NCI-H526 treated with DMSO at 0.1 percent for 48 hours (cell line): ENCODE measurements at regions not wholly inside any gene's neighbourhood (a gene's known extent, or its start where the extent isn't known, plus 50 kb on each side); places are given as distances from the start of the nearest gene placed in this dataset.

Experiments used
- DNase-seq: peaks from one replicate; lab custom pipeline; 2025; lab: John Stamatoyannopoulos, UW

GRCh38 chr6:19261642-19262041, 575.5 kb upstream of the ID4 start:
- no peak for DNase-seq

GRCh38 chr6:19268117-19268516, 569.1 kb upstream of the ID4 start:
- DNase-seq: no peak

GRCh38 chr6:19268718-19269117, 568.5 kb upstream of the ID4 start:
- no peak for DNase-seq

DNA sequence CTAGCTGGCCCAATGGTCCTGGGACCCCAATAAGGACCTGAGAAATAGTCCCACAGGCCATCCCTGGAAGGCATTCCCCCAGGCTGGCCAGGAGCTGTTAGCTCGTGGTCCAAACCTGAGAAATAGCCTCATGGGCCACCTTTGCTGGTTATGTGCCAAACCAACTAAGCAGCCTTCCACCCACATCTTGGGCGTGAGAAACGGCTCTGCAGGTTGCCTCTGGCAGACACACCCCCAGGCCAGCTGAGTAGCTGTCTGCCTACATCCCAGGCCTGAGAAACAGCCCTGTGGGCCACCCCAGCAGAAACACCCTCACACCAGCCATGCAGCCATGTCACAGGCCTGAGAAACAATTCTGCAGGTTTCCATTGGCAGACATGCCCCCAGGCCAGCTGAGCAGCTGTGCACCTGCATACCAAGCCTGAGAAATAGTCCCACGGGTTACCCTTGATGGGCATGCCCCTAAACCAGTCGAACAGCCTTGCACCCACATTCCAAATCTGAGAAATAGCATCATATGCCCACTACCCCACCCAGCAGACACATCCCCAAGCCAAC, 567.8 kb upstream of the ID4 start:
- no peak for DNase-seq

GRCh38 chr6:19270616-19271015, 566.6 kb upstream of the ID4 start:
- no peak for DNase-seq

- DNase-seq: no peak
Measured at GRCh38 chr6:19279273-19279684, 557.9 kb upstream of the ID4 start.

DNA sequence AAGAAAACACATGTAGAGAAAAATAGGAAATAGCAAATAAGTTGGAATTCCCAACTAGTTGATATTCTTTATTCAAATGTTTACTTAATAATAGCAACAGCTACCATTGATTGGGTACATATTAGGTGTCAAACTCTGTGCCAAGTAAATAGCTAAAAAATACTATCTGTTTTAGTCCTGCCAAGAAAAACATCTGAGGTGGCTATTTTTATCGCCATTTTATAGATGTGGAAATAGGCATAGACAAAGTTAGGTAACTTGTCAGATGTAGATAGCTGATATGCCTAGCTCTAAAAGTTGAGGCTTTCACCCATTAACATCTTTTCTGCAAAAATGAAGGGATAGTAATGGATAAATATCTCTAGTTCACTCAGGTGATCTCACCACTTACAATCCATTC, 549.2 kb upstream of the ID4 start:
- no peak for DNase-seq

GRCh38 chr6:19289457-19289856, 547.7 kb upstream of the ID4 start:
- DNase-seq: no peak

DNA sequence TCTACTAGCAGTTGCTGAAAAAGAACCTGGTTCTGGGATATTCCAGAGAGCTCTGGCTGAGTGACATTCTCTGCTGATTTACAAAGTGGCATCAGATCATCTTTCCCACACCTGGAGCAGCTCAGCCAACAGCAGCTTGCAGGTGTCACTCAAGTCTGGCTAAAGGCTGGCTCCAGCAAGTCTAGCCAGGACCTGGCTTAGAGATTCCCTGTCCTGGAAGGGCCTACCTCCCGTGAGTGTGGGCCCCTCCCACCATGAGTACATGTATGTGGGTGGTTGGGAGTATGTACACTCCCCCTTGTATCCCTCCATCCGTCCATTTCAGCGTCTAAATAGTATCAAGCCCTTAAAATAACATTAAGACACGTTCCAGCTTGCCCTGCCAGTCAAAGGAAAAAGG, 539.3 kb upstream of the ID4 start:
- DNase-seq: peak; percentile 34

GRCh38 chr6:19298421-19298820, 538.7 kb upstream of the ID4 start:
- DNase-seq: no peak

DNA sequence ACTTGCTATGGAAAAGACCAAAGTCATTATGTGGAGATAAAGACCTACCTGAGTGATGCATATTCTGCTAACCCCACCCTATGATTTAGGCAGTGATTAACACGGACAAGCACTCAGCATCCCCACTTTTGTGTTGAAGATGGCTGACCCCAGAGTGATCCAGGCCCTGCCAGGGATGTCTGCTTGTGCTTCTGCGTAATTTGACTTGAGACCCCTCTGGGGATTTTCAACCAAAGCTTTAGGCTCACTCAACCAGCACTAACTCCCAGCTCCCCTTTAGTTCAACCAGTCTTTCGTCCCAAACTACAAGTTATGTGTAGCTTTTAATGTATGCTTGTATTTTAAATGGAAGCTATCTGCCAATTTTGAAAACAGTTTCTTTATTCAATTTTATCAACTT, 538.0 kb upstream of the ID4 start:
- no peak for DNase-seq

- DNase-seq: no peak
Measured at GRCh38 chr6:19301980-19302379, 535.2 kb upstream of the ID4 start.

- DNase-seq: peak; percentile 41
Measured at GRCh38 chr6:19303383-19303782, 533.8 kb upstream of the ID4 start.

DNA sequence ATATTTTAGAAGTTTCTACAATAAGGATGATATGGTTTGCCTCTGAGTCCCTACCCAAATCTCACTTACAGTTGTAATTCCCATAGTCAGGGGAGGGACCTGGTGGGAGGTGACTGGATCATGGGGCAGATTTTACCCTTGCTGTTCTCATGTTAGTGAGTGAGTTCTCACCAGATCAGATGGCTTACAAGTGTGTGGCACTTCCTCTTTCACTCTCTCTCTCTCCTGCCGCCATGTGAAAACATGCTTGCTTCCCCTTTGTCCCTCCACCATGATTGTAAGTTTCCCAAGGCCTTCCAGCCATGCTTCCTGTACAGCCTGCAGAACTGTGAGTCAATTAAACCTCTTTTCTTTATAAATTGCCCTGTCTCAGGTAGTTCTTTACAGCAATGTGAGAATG, 527.5 kb upstream of the ID4 start:
- DNase-seq: no peak

DNA sequence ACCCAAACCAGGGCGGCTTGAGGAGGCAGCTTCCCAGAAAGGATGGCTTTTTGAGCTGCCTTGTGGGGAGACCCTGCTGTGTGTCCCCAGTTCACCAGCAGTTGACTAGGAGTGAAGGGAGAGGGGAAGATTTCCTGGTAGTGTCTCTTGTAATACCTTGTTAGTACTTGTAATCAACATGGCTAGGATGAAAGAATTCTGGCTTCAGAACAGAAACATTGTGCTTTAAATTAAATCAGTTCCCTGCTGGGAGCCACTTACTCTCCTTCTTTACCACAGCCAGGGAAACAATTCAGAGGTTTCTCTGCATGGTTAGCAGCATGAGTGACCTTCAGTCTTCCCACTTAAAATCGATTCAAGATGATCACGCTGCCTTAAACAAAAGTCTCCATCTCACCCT, 525.4 kb upstream of the ID4 start:
- no peak for DNase-seq

DNA sequence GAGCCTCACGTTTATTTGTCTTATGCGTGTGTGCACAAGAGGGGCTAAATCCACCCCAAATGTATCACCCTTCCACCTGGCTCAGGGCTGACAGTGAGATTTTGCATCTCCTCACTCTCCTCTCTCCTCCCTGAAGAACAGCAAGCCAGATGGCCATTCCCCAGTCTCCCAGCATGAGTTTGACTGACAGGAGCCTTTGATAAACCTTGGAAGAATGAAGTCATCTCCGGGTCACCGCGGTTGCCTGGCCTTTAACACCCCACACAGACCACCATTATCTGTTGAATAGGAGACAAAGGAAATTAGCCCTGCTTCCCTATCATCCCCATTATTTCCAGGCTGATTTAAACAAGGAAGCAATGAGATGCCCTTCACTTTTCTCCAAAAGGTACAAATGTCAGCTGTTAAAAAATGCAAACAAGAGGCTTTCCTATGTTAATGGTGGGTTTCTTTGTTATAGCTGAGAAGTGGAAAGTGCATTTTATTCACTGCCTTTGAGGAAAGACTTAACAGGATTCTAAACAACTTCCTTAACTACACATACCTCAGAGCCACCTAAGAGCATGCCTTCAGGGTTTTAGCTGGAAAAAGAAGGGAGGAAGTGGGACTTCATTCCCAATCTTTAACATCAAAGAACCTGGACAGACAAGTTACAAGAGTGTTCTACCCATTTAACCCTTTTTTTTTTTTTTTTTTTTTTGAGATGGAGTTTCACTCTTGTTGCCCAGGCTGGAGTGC, 524.8 kb upstream of the ID4 start:
- DNase-seq: no peak

- DNase-seq: peak; percentile 21
Measured at GRCh38 chr6:19317431-19317986, 519.7 kb upstream of the ID4 start.

DNA sequence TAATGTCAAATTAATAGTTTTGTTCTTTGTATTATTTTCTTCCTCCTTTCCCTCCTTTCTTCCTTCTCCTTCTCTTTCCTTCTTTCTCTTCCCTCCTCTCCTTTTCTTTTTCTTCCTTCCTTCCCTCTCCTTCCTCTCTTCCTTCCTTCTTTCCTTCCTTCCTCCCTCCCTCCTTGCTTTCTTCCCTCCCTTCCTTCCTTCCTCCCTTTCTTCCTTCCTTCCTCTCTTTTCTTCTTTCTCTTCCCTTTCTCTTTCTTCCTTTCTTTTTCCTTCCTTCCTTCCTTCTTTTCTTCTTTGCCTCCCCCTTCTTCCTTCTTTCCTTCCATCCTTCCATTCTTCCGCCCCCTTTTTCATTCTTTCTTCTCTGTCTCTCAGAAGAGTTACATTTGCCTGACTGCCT, 518.2 kb upstream of the ID4 start:
- no peak for DNase-seq

DNA sequence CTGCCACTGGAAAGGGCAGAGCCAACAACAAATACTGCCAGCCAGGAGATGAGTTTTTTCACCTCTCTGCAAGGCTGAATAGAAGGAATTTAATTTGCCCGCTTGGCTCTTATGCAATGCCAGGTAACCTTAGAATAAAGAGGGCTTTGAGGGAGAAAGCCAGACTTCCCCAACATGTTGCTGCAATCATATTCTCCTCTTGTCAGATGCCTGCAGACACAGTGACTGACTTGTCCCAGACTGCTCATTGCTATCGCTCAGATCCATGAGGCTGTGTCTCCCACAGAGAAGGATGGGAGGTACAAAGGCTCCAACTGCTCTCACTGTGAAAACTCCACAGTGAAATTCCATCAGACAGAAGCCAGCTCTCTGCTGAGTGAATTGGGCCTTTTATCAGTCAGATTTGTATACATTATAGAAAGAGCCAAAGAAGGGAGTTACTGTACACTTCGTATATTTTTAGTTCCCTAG, 517.0 kb upstream of the ID4 start:
- peak; percentile 46 for DNase-seq

DNA sequence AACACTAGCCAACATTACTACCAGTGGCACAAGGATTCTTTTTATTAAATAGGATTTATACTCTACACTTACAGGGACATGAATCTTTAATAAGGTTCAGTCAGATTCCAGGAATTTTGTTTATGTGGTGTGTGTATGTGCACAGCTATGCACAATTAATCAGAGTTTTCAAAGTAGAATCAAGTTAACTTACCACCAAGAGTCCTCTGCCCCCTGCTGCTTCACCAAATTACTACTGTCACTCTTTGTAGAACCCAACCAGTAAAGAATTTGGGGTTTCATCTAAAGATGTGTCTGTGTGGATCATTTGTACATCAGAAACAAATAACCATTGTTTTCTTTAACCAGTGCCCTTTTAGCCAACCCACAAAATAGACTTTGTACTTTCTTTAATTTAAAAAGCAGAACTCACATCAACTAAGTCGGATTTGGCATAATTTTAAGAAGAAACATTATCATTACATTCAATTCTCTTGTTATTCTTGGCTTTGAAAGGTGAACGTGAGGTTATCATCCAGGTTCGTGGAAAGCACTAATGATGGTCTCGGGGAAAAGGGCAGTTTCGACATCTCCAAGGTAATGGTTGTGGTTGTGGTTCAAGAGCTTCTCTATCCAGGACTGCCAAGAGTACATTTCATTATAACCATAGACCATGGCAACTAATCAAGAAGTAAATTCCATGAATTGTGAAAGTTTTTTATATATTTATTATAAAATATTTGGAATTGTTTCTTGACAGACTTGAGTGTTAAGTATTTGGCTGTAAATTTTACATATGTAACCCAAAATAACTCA, 514.3 kb upstream of the ID4 start:
- DNase-seq: no peak

DNA sequence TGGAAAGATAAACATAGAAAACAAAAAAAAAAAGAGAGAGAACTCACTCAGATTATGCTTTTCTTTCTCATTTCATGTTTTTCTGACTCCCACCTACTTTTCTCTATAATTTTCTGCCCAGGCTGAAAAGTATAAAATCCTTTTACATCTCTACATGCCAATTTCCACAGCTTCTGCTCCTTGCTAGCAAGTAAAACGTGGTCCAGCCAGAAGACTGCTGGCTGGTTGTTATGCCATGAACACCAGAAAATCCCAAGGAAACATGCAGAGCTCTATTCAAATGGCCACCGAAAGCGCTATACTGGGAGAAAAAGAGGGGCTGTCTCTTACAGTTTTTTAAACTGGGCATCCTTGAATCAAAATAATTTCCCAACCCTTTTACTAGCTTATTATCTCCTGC, 512.8 kb upstream of the ID4 start:
- DNase-seq: no peak

DNA sequence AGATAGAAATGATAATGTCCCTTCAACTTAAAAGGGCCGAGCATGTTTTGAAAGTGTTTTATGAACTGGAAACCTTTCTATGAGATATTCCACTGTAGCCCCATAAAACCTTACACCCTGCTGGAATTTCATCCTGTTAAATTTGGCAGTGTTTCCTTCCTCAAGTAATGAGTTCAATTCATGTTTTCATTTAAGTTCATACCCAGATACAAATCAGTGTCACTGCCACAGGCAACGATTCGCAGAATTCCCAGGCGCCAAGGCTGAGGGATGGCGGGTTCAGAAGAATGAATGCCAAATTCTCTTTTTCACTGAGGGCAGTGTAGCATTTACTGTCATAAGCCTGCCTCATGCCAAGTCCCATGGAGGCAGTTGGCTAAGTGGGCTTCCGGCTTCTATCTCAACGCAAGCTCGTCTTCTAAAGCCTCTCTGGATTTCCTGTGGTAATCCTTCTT, 511.8 kb upstream of the ID4 start:
- no peak for DNase-seq

GRCh38 chr6:19327241-19327640, 509.9 kb upstream of the ID4 start:
- DNase-seq: peak; percentile 49
